Panc1 (cell line): ENCODE measurements at regions not wholly inside any gene's neighbourhood (a gene's known extent, or its start where the extent isn't known, plus 50 kb on each side); places are given as distances from the start of the nearest gene placed in this dataset.

Experiments
- CTCF ChIP-seq: fragments of 450-650 bp; IDR thresholded peaks from 2 replicates; pipeline ENCODE4 v1.5.1; 2017; ENCODE audit warnings: mild to moderate bottlenecking
- REST ChIP-seq, 2 experiments: IDR thresholded peaks; 2 replicates each; pipeline ENCODE4 v1.6.1; 2011 to 2012; ENCODE audit warnings: low read depth in 2 of 2, control low read depth in 1 of 2, low read length in 1 of 2, mild to moderate bottlenecking in 1 of 2, moderate library complexity in 1 of 2; ENCODE audit not compliant: insufficient read depth in 1 of 2

GRCh38 chr4:13705521-13706041 lies 78.1 kb upstream of the BOD1L1 start:
- no peak for TF ChIP-seq CTCF
- TF ChIP-seq REST (IDR thresholded peaks at IDR 0.05; ENCODE audit: insufficient read depth in 1 of 2, low read depth in 2 of 2, low read length in 1 of 2) = no peak
